SK-N-SH (cell line): ENCODE measurements at regions not wholly inside any gene's neighbourhood (a gene's known extent, or its start where the extent isn't known, plus 50 kb on each side); places are given as distances from the start of the nearest gene placed in this dataset.

Source experiments
- CTCF ChIA-PET: fragments of 300-600, 350-600 bp; formaldehyde crosslinking; extraction: SDS; loops from one replicate; lab custom pipeline; 2021; lab: Yijun Ruan, JAX
- POLR2A ChIA-PET: fragments of 350-600 bp; sonication (Branson Sonifier 250); formaldehyde crosslinking; extraction: SDS; loops from one replicate; lab custom pipeline; 2020; ENCODE audit warnings: antibody characterized with exemption, inconsistent platforms; lab: Yijun Ruan, JAX
- DNase-seq: peaks from one replicate; pipeline ENCODE4 v3.0.0; 2012
- H2AFZ ChIP-seq: fragments of 200-600 bp; sonication (generic); 2 replicates; pipeline ENCODE4 v1.8.1; 2016; ENCODE audit warnings: antibody characterized with exemption, mild to moderate bottlenecking, low read depth
- H3F3A ChIP-seq: fragments of 200-600 bp; sonication (generic); replicated peaks from 2 replicates; pipeline ENCODE3; 2016; ENCODE audit warnings: antibody characterized with exemption, mild to moderate bottlenecking; ENCODE audit not compliant: insufficient read depth
- H3K27ac ChIP-seq, 2 experiments: fragments of 200-500 bp in 1 of 2; fragments of 200-600 bp in 1 of 2; sonication (Bioruptor generic) in 1 of 2; sonication (generic), shearing (Covaris generic) in 1 of 2; 2 replicates each; pipeline versions ENCODE4 v1.5.1 to v1.6.1; 2014 to 2016; ENCODE audit warnings: low read depth in 2 of 2, inconsistent platforms in 1 of 2, low read length in 1 of 2, mild to moderate bottlenecking in 1 of 2, mixed read lengths in 1 of 2
- H3K27me3 ChIP-seq: fragments of 200-600 bp; sonication (generic), shearing (Covaris generic); 2 replicates; pipeline ENCODE4 v1.6.1; 2016; ENCODE audit warnings: mixed run types; ENCODE audit not compliant: insufficient read depth
- H3K36me3 ChIP-seq, 2 experiments: fragments of 200-500 bp in 1 of 2; fragments of 200-600 bp in 1 of 2; sonication (Bioruptor generic) in 1 of 2; sonication (generic) in 1 of 2; replicated peaks in 1 of 2; 2 replicates each; pipeline versions ENCODE3 to v1.5.1; 2014 to 2016; ENCODE audit warnings: low read length in 1 of 2, mild to moderate bottlenecking in 1 of 2; ENCODE audit not compliant: insufficient read depth in 2 of 2, control insufficient read depth in 1 of 2
- H3K4me1 ChIP-seq, 2 experiments: fragments of 200-500 bp in 1 of 2; fragments of 200-600 bp in 1 of 2; sonication (Bioruptor generic) in 1 of 2; sonication (generic), shearing (Covaris generic) in 1 of 2; 2 replicates each; pipeline versions ENCODE4 v1.5.1 to v1.6.1; 2014 to 2016; ENCODE audit warnings: low read depth in 1 of 2, low read length in 1 of 2, mixed run types in 1 of 2; ENCODE audit not compliant: insufficient read depth in 2 of 2, control insufficient read depth in 1 of 2
- H3K4me2 ChIP-seq: fragments of 200-600 bp; sonication (generic), shearing (Covaris generic); 2 replicates; pipeline ENCODE4 v1.6.1; 2017; ENCODE audit warnings: mixed run types
- H3K4me3 ChIP-seq, 2 experiments: fragments of 200-500 bp in 1 of 2; fragments of 200-600 bp in 1 of 2; sonication (Bioruptor generic) in 1 of 2; sonication (generic), shearing (Covaris generic) in 1 of 2; 2 replicates each; pipeline versions ENCODE4 v1.5.1 to v1.8.1; 2014 to 2016; ENCODE audit warnings: low read depth in 2 of 2, inconsistent platforms in 1 of 2, low read length in 1 of 2, mild to moderate bottlenecking in 1 of 2, mixed read lengths in 1 of 2, moderate library complexity in 1 of 2
- H3K79me2 ChIP-seq: fragments of 200-600 bp; sonication (generic); 2 replicates; pipeline ENCODE4 v1.8.1; 2017; ENCODE audit warnings: mild to moderate bottlenecking; ENCODE audit not compliant: insufficient read depth
- H3K9ac ChIP-seq: fragments of 200-600 bp; sonication (generic); 2 replicates; pipeline ENCODE4 v1.6.1; 2017; ENCODE audit warnings: mixed run types
- H3K9me2 ChIP-seq: fragments of 200-600 bp; sonication (generic); 2 replicates; pipeline ENCODE4 v1.6.1; 2017; ENCODE audit warnings: mixed run types
- H3K9me3 ChIP-seq: fragments of 200-600 bp; sonication (generic); 2 replicates; pipeline ENCODE4 v1.6.1; 2017; ENCODE audit warnings: mixed run types, mild to moderate bottlenecking, moderate library complexity
- H4K20me1 ChIP-seq: fragments of 200-600 bp; sonication (generic); 2 replicates; pipeline ENCODE4 v1.6.1; 2017; ENCODE audit warnings: mild to moderate bottlenecking, mixed run types; ENCODE audit not compliant: insufficient read depth
- ELF1 ChIP-seq: IDR thresholded peaks from 2 replicates; pipeline ENCODE4 v1.4.0; 2012
- EZH2phosphoT487 ChIP-seq: fragments of 200-600 bp; sonication (generic); IDR thresholded peaks from 2 replicates; pipeline ENCODE4 v1.6.1; 2017; ENCODE audit warnings: low read depth, mixed run types, mild to moderate bottlenecking, antibody characterized with exemption, moderate library complexity, borderline replicate concordance
- FOXJ3 ChIP-seq: sonication (generic); formaldehyde crosslinking; IDR thresholded peaks from 2 replicates; pipeline ENCODE4 v1.5.1; 2020; ENCODE audit warnings: mild to moderate bottlenecking, missing genetic modification reagents
- GABPA ChIP-seq: IDR thresholded peaks from 2 replicates; pipeline ENCODE4 v1.4.0; 2012; ENCODE audit warnings: low read depth, mild to moderate bottlenecking
- JUND ChIP-seq: IDR thresholded peaks from 2 replicates; pipeline ENCODE4 v1.4.0; 2012
- MEF2A ChIP-seq: IDR thresholded peaks from 2 replicates; pipeline ENCODE4 v1.4.0; 2012; ENCODE audit warnings: low read depth, borderline replicate concordance
- NFIC ChIP-seq: IDR thresholded peaks from 2 replicates; pipeline ENCODE4 v1.4.0; 2012; ENCODE audit warnings: borderline replicate concordance
- POLR2AphosphoS5 ChIP-seq: IDR thresholded peaks from 2 replicates; pipeline ENCODE4 v1.6.1; 2012; ENCODE audit warnings: low read depth, low read length
- TAF1 ChIP-seq: IDR thresholded peaks from 2 replicates; pipeline ENCODE4 v1.6.1; 2012; ENCODE audit warnings: low read depth, mild to moderate bottlenecking, low read length, moderate library complexity, borderline replicate concordance
- TCF12 ChIP-seq: IDR thresholded peaks from 2 replicates; pipeline ENCODE4 v1.4.0; 2012
- WGBS: methylation state at CpG from one replicate; pipeline ENCODE4 v1.1.6; 2017; ENCODE audit warnings: low lambda C conversion rate; 5-methylcytosine and 5-hydroxymethylcytosine counted together
- TF ChIP-seq, protein P1 (sequence below): IDR thresholded peaks from 2 replicates; pipeline ENCODE4 v1.4.0; 2012; ENCODE audit warnings: low read depth
- TF ChIP-seq, protein P2 (sequence below): fragments of 200-600 bp; sonication (generic); IDR thresholded peaks from 2 replicates; pipeline ENCODE4 v1.6.1; 2017; ENCODE audit warnings: antibody characterized with exemption, mild to moderate bottlenecking, moderate library complexity
- TF ChIP-seq, protein P3 (sequence below): IDR thresholded peaks from 2 replicates; pipeline ENCODE4 v1.4.0; 2012; ENCODE audit warnings: low read depth, borderline replicate concordance
- TF ChIP-seq, protein P4 (sequence below): IDR thresholded peaks from 2 replicates; pipeline ENCODE4 v1.6.1; 2012; ENCODE audit warnings: mild to moderate bottlenecking, low read depth, low read length, moderate library complexity

DNA sequence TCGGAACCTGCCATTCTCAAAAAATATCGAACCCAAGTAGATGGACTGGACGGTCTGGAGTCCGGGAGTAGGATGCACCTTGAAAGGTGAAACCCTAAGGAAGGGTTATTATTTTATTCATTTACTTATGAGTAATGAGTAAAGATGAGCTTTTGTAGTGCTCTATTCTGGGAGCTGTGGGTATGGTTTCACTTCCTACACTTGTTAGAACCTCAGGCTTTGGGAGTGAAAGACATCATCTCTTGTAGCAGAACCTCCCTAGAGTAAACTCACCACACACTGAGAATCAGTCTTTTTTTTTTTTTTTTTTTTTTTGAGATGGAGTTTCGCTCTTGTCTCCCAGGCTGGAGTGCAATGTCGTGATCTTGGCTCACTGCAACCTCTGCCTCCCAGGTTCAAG is 389.4 kb upstream of the AUTS2 start:
- H3K4me3 ChIP-seq = no peak overlapping the region
- H3K4me1 ChIP-seq = no peaks in the 10 kb centered on the region; a peak in 1 of 4 replicates
- no peaks in the 10 kb centered on the region for H3K9me2 ChIP-seq
- H3F3A ChIP-seq = no peaks in the 10 kb centered on the region
- H3K27ac ChIP-seq = no peak overlapping the region
- ChIA-PET POLR2A (no interaction called here), CTCF (interaction anchor here (1.3 to 1.8 kb wide), 2 partner anchors 8 to 10 kb away, joined by 4 read pairs; no protein-coding TSS in a partner anchor)
- no peaks in the 10 kb centered on the region for H3K27me3 ChIP-seq
- H4K20me1 ChIP-seq = no peaks in the 10 kb centered on the region
- no peaks in the 10 kb centered on the region for H3K36me3 ChIP-seq
- TF ChIP-seq, protein P1, sequence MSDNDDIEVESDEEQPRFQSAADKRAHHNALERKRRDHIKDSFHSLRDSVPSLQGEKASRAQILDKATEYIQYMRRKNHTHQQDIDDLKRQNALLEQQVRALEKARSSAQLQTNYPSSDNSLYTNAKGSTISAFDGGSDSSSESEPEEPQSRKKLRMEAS = no peak
- TF ChIP-seq GABPA = no peak
- no peak for TF ChIP-seq EZH2phosphoT487
- TF ChIP-seq NFIC = no peak
- no peak for TF ChIP-seq FOXJ3 (CRISPR knock-in tag)
- no peak for TF ChIP-seq ELF1
- TF ChIP-seq MEF2A = no peak
- no peak for TF ChIP-seq POLR2AphosphoS5
- TF ChIP-seq, protein P2, sequence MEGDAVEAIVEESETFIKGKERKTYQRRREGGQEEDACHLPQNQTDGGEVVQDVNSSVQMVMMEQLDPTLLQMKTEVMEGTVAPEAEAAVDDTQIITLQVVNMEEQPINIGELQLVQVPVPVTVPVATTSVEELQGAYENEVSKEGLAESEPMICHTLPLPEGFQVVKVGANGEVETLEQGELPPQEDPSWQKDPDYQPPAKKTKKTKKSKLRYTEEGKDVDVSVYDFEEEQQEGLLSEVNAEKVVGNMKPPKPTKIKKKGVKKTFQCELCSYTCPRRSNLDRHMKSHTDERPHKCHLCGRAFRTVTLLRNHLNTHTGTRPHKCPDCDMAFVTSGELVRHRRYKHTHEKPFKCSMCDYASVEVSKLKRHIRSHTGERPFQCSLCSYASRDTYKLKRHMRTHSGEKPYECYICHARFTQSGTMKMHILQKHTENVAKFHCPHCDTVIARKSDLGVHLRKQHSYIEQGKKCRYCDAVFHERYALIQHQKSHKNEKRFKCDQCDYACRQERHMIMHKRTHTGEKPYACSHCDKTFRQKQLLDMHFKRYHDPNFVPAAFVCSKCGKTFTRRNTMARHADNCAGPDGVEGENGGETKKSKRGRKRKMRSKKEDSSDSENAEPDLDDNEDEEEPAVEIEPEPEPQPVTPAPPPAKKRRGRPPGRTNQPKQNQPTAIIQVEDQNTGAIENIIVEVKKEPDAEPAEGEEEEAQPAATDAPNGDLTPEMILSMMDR = no peak
- no peak for TF ChIP-seq TAF1
- no peak for TF ChIP-seq TCF12
- TF ChIP-seq JUND = no peak
- TF ChIP-seq, protein P3, sequence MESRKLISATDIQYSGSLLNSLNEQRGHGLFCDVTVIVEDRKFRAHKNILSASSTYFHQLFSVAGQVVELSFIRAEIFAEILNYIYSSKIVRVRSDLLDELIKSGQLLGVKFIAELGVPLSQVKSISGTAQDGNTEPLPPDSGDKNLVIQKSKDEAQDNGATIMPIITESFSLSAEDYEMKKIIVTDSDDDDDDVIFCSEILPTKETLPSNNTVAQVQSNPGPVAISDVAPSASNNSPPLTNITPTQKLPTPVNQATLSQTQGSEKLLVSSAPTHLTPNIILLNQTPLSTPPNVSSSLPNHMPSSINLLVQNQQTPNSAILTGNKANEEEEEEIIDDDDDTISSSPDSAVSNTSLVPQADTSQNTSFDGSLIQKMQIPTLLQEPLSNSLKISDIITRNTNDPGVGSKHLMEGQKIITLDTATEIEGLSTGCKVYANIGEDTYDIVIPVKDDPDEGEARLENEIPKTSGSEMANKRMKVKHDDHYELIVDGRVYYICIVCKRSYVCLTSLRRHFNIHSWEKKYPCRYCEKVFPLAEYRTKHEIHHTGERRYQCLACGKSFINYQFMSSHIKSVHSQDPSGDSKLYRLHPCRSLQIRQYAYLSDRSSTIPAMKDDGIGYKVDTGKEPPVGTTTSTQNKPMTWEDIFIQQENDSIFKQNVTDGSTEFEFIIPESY = no peak
- TF ChIP-seq, protein P4, sequence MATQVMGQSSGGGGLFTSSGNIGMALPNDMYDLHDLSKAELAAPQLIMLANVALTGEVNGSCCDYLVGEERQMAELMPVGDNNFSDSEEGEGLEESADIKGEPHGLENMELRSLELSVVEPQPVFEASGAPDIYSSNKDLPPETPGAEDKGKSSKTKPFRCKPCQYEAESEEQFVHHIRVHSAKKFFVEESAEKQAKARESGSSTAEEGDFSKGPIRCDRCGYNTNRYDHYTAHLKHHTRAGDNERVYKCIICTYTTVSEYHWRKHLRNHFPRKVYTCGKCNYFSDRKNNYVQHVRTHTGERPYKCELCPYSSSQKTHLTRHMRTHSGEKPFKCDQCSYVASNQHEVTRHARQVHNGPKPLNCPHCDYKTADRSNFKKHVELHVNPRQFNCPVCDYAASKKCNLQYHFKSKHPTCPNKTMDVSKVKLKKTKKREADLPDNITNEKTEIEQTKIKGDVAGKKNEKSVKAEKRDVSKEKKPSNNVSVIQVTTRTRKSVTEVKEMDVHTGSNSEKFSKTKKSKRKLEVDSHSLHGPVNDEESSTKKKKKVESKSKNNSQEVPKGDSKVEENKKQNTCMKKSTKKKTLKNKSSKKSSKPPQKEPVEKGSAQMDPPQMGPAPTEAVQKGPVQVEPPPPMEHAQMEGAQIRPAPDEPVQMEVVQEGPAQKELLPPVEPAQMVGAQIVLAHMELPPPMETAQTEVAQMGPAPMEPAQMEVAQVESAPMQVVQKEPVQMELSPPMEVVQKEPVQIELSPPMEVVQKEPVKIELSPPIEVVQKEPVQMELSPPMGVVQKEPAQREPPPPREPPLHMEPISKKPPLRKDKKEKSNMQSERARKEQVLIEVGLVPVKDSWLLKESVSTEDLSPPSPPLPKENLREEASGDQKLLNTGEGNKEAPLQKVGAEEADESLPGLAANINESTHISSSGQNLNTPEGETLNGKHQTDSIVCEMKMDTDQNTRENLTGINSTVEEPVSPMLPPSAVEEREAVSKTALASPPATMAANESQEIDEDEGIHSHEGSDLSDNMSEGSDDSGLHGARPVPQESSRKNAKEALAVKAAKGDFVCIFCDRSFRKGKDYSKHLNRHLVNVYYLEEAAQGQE = no peak
- no peak overlapping the region for H2AFZ ChIP-seq
- WGBS = 51% methylated on average over 6 of the region's 6 CpGs
- no peak overlapping the region for H3K9ac ChIP-seq
- H3K9me3 ChIP-seq = no peaks in the 10 kb centered on the region
- H3K4me2 ChIP-seq = no peak overlapping the region
- H3K79me2 ChIP-seq = no peaks in the 10 kb centered on the region
- DNase-seq = no peak
